Fibroblast of lung (primary cell): ENCODE measurements at regions not wholly inside any gene's neighbourhood (a gene's known extent, or its start where the extent isn't known, plus 50 kb on each side); places are given as distances from the start of the nearest gene placed in this dataset.

ENCODE experiments used
- CTCF ChIP-seq, 2 donors: IDR thresholded peaks in 1 of 2; conservative IDR thresholded peaks in 1 of 2; 1 replicate in 1 of 2; 2 replicates in 1 of 2; pipeline ENCODE4 v1.5.1; 2011 to 2012; ENCODE audit warnings: low read length in 2 of 2, control low read depth in 1 of 2, inconsistent platforms in 1 of 2, low read depth in 1 of 2, mild to moderate bottlenecking in 1 of 2
- EZH2 ChIP-seq: IDR thresholded peaks from 2 replicates; pipeline ENCODE4 v1.5.1; 2012; ENCODE audit warnings: low read length, control low read depth, mild to moderate bottlenecking; ENCODE audit errors: missing control alignments

DNA sequence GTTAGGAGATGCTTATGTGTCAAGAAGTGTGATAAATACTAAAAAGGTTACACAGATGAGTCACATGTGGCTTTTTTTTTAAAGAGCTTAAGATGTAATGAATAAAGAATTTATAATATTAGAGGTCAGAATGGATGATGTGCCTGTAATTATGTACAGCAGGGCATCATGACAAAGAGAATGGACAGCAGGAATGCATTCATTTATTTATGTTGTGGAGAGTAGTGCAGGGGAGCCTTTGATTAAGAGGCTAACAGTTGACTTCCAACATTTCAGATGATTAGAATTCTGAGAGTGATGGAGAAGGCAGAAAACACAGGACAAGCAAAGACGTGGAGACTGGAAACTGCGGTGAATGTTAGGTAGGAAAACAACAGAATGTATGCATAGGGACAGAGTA, 691.4 kb upstream of the POM121L12 start:
- TF ChIP-seq CTCF (conservative IDR thresholded peaks at IDR 0.05 in 1 of 2, IDR thresholded peaks at IDR 0.05 in 1 of 2; ENCODE audit: low read depth in 1 of 2, low read length in 2 of 2) (no peak), EZH2 (no peak)
